ENCODE measurements at regions not wholly inside any gene's neighbourhood (a gene's known extent, or its start where the extent isn't known, plus 50 kb on each side); places are given as distances from the start of the nearest gene placed in this dataset.

GRCh38 chr5:28117273-28117672 lies 1078.9 kb upstream of the CDH9 start:
- TF ChIP-seq CTCF (conservative IDR thresholded peaks at IDR 0.05 in 1 of 2, IDR thresholded peaks at IDR 0.05 in 1 of 2; ENCODE audit: low read depth in 1 of 2, low read length in 2 of 2) (no peak), EZH2 (IDR thresholded peaks at IDR 0.05; ENCODE audit: low read length, missing control alignments) (no peak)

Data from fibroblast of lung (primary cell).